ENCODE measurements at regions not wholly inside any gene's neighbourhood (a gene's known extent, or its start where the extent isn't known, plus 50 kb on each side); places are given as distances from the start of the nearest gene placed in this dataset.

- no peak for ATAC-seq
- H3K27ac Mint-ChIP-seq, result no peak overlapping the region
Observed at GRCh38 chr3:69536306-69537020, 150.6 kb upstream of the FRMD4B start.

GRCh38 chr3:69535613-69536012 is 149.7 kb upstream of the FRMD4B start:
- Mint-ChIP-seq H3K4me3 (no peak overlapping the region), H3K9me3 (no peaks in the 10 kb centered on the region)
- ATAC-seq, result peak; percentile 13

More at GRCh38 chr3:69536306-69537020, 150.6 kb upstream of the FRMD4B start:
- Mint-ChIP-seq H3K36me3 (no peaks in the 10 kb centered on the region), H3K4me3 (no peak overlapping the region), H3K27me3 (peaks cover 18% of the 10 kb centered on the region), H3K9me3 (no peaks in the 10 kb centered on the region), H3K4me1 (no peaks in the 10 kb centered on the region)

GRCh38 chr3:69532547-69533224 is 146.8 kb upstream of the FRMD4B start:
- Mint-ChIP-seq H3K27ac (no peak overlapping the region), H3K4me3 (no peak overlapping the region), H3K27me3 (no peaks in the 10 kb centered on the region)

More at GRCh38 chr3:69535613-69536012, 149.7 kb upstream of the FRMD4B start:
- peaks cover 10% of the 10 kb centered on the region for H3K27me3 Mint-ChIP-seq
- no peak overlapping the region for H3K27ac Mint-ChIP-seq
- no peaks in the 10 kb centered on the region for H3K36me3 Mint-ChIP-seq
- H3K4me1 Mint-ChIP-seq, result no peaks in the 10 kb centered on the region

GRCh38 chr3:69531576-69532546 is 146.0 kb upstream of the FRMD4B start:
- no peaks in the 10 kb centered on the region for H3K9me3 Mint-ChIP-seq
- no peak for ATAC-seq
- no peak overlapping the region for H3K4me3 Mint-ChIP-seq
- no peaks in the 10 kb centered on the region for H3K27me3 Mint-ChIP-seq
- H3K36me3 Mint-ChIP-seq, result no peaks in the 10 kb centered on the region
- no peaks in the 10 kb centered on the region for H3K4me1 Mint-ChIP-seq
- no peak overlapping the region for H3K27ac Mint-ChIP-seq

More at GRCh38 chr3:69532547-69533224, 146.8 kb upstream of the FRMD4B start:
- Mint-ChIP-seq H3K4me1 (no peaks in the 10 kb centered on the region), H3K9me3 (no peaks in the 10 kb centered on the region), H3K36me3 (no peaks in the 10 kb centered on the region)
- ATAC-seq, result no peak

- no peaks in the 10 kb centered on the region for H3K4me1 Mint-ChIP-seq
- no peaks in the 10 kb centered on the region for H3K9me3 Mint-ChIP-seq
- ATAC-seq, result no peak
- H3K27me3 Mint-ChIP-seq, result no peaks in the 10 kb centered on the region
- H3K27ac Mint-ChIP-seq, result no peak overlapping the region
- H3K4me3 Mint-ChIP-seq, result no peak overlapping the region
- H3K36me3 Mint-ChIP-seq, result no peaks in the 10 kb centered on the region
Observed at GRCh38 chr3:69530554-69530953, 144.7 kb upstream of the FRMD4B start.

GRCh38 chr3:69527498-69527897 is 141.6 kb upstream of the FRMD4B start:
- ATAC-seq, result no peak
- Mint-ChIP-seq H3K27me3 (no peaks in the 10 kb centered on the region), H3K27ac (no peak overlapping the region), H3K9me3 (no peaks in the 10 kb centered on the region), H3K4me1 (no peaks in the 10 kb centered on the region), H3K4me3 (no peak overlapping the region), H3K36me3 (no peaks in the 10 kb centered on the region)

- H3K27ac Mint-ChIP-seq, result no peak overlapping the region
- no peaks in the 10 kb centered on the region for H3K4me1 Mint-ChIP-seq
- no peaks in the 10 kb centered on the region for H3K27me3 Mint-ChIP-seq
- H3K4me3 Mint-ChIP-seq, result no peak overlapping the region
- no peaks in the 10 kb centered on the region for H3K36me3 Mint-ChIP-seq
- H3K9me3 Mint-ChIP-seq, result peaks cover 4% of the 10 kb centered on the region
- no peak for ATAC-seq
Observed at GRCh38 chr3:69524816-69525215, 138.9 kb upstream of the FRMD4B start.

GRCh38 chr3:69521286-69521685 is 135.4 kb upstream of the FRMD4B start:
- no peak overlapping the region for H3K4me3 Mint-ChIP-seq
- ATAC-seq, result no peak
- no peaks in the 10 kb centered on the region for H3K27me3 Mint-ChIP-seq
- H3K36me3 Mint-ChIP-seq, result no peaks in the 10 kb centered on the region
- peaks cover 4% of the 10 kb centered on the region for H3K9me3 Mint-ChIP-seq
- H3K4me1 Mint-ChIP-seq, result no peaks in the 10 kb centered on the region
- H3K27ac Mint-ChIP-seq, result no peak overlapping the region

GRCh38 chr3:69511361-69511760 is 125.5 kb upstream of the FRMD4B start:
- Mint-ChIP-seq H3K4me1 (no peaks in the 10 kb centered on the region), H3K27me3 (no peaks in the 10 kb centered on the region), H3K36me3 (no peaks in the 10 kb centered on the region), H3K4me3 (no peak overlapping the region), H3K27ac (no peak overlapping the region), H3K9me3 (peaks cover 11% of the 10 kb centered on the region)
- no peak for ATAC-seq

GRCh38 chr3:69510481-69511030 is 124.7 kb upstream of the FRMD4B start:
- ATAC-seq, result no peak
- Mint-ChIP-seq H3K36me3 (no peaks in the 10 kb centered on the region), H3K27ac (no peak overlapping the region), H3K4me1 (no peaks in the 10 kb centered on the region), H3K4me3 (no peak overlapping the region), H3K9me3 (peaks cover 11% of the 10 kb centered on the region), H3K27me3 (no peaks in the 10 kb centered on the region)

GRCh38 chr3:69509288-69509687 is 123.4 kb upstream of the FRMD4B start:
- Mint-ChIP-seq H3K27ac (no peak overlapping the region), H3K27me3 (no peaks in the 10 kb centered on the region), H3K4me3 (no peak overlapping the region), H3K9me3 (peaks cover 6% of the 10 kb centered on the region), H3K4me1 (no peaks in the 10 kb centered on the region), H3K36me3 (no peaks in the 10 kb centered on the region)
- ATAC-seq, result no peak

GRCh38 chr3:69505770-69506407 is 120.0 kb upstream of the FRMD4B start:
- no peaks in the 10 kb centered on the region for H3K4me1 Mint-ChIP-seq
- H3K9me3 Mint-ChIP-seq, result peaks cover 3% of the 10 kb centered on the region
- H3K36me3 Mint-ChIP-seq, result no peaks in the 10 kb centered on the region
- no peaks in the 10 kb centered on the region for H3K27me3 Mint-ChIP-seq
- ATAC-seq, result no peak
- H3K4me3 Mint-ChIP-seq, result no peak overlapping the region
- H3K27ac Mint-ChIP-seq, result no peak overlapping the region

- Mint-ChIP-seq H3K4me1 (no peaks in the 10 kb centered on the region), H3K27ac (no peak overlapping the region), H3K9me3 (peaks cover 3% of the 10 kb centered on the region), H3K36me3 (no peaks in the 10 kb centered on the region), H3K27me3 (no peaks in the 10 kb centered on the region), H3K4me3 (no peak overlapping the region)
- no peak for ATAC-seq
Observed at GRCh38 chr3:69504232-69504631, 118.3 kb upstream of the FRMD4B start.

GRCh38 chr3:69500604-69501003 is 114.7 kb upstream of the FRMD4B start:
- H3K36me3 Mint-ChIP-seq, result no peaks in the 10 kb centered on the region
- no peaks in the 10 kb centered on the region for H3K27me3 Mint-ChIP-seq
- no peak overlapping the region for H3K27ac Mint-ChIP-seq
- ATAC-seq, result no peak
- peaks cover 6% of the 10 kb centered on the region for H3K9me3 Mint-ChIP-seq
- H3K4me3 Mint-ChIP-seq, result no peak overlapping the region
- no peaks in the 10 kb centered on the region for H3K4me1 Mint-ChIP-seq

All from stimulated activated memory B cell treated with anti-CD40 and anti-IgM and Interleukin-4, amounts not matched to agents 10 μg/mL and 1 μg/mL and 100 μg/mL, for 72 hours (primary cell).